ENCODE measurements at regions not wholly inside any gene's neighbourhood (a gene's known extent, or its start where the extent isn't known, plus 50 kb on each side); places are given as distances from the start of the nearest gene placed in this dataset.

DNA sequence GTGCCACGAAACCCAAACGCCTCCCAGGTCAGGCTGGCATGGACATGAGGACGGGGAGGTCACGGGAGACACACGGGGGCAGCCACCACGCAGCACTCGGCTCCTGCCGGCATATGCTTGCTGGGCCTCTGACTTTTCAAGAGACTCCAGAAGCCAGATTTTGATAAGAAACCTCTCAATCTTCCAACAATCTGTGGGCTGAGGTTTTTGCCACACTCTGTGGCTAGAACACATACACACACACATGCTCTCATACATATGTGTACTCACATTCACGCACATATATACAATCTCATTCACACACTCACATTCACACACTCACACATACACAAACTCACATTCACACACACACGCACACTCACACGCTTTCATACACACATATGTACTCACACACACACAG is 86.7 kb upstream of the LINGO1 start:
- Histone ChIP-seq H3K36me3 (ENCODE audit: control insufficient read depth, insufficient read depth, low read length) (no peaks in the 10 kb centered on the region), H3K27me3 (ENCODE audit: control insufficient read depth, insufficient read depth, low read length) (peaks cover 40% of the 10 kb centered on the region), H3K4me3 (ENCODE audit: low read depth, low read length) (no peak overlapping the region)
- TF ChIP-seq, protein P1, sequence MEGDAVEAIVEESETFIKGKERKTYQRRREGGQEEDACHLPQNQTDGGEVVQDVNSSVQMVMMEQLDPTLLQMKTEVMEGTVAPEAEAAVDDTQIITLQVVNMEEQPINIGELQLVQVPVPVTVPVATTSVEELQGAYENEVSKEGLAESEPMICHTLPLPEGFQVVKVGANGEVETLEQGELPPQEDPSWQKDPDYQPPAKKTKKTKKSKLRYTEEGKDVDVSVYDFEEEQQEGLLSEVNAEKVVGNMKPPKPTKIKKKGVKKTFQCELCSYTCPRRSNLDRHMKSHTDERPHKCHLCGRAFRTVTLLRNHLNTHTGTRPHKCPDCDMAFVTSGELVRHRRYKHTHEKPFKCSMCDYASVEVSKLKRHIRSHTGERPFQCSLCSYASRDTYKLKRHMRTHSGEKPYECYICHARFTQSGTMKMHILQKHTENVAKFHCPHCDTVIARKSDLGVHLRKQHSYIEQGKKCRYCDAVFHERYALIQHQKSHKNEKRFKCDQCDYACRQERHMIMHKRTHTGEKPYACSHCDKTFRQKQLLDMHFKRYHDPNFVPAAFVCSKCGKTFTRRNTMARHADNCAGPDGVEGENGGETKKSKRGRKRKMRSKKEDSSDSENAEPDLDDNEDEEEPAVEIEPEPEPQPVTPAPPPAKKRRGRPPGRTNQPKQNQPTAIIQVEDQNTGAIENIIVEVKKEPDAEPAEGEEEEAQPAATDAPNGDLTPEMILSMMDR (IDR thresholded peaks at IDR 0.05; ENCODE audit: insufficient read depth, low read length, poor library complexity, severe bottlenecking): no peak
- DNase-seq (ENCODE audit: low read depth): no peak

DNA sequence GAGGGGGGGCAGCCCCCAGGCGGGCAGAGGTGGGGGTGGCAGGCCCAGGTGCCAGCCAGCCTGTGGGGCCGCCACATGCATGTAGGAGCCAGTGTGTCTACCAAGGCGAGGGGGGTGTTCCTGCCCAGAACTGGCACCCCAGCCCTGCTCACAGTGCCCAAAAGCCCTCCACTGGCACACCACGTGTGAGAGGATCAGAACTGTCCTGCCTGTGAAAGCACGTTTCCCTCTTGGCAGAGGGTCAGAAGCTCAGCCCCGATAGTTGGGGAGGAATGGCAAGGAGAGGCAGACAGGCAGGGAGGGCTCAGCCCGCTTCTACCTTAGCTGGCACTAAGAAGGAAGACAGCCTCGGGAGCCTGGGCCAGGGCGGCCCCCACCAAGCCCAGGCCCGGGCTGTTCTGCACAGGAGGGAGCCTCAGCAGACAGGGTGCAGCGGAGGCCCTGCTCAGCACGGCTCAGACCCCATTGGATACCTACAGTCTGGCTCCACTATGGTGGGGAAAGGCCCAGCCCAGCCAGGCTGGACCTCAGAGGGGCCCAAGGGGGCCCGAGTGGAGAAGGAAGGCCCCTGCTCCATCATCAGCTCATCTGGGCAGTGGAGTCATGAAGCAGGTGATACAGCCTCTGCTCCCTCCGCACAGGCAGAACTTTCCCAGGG is 84.8 kb upstream of the LINGO1 start:
- no peaks in the 10 kb centered on the region for H3K36me3 ChIP-seq (ENCODE audit: control insufficient read depth, insufficient read depth, low read length)
- TF ChIP-seq, protein P1 (IDR thresholded peaks at IDR 0.05; ENCODE audit: insufficient read depth, low read length, poor library complexity, severe bottlenecking): no peak
- H3K4me3 ChIP-seq (ENCODE audit: low read depth, low read length): no peak overlapping the region
- H3K27me3 ChIP-seq (ENCODE audit: control insufficient read depth, insufficient read depth, low read length): peaks cover 40% of the 10 kb centered on the region
- no peak for DNase-seq (ENCODE audit: low read depth)

DNA sequence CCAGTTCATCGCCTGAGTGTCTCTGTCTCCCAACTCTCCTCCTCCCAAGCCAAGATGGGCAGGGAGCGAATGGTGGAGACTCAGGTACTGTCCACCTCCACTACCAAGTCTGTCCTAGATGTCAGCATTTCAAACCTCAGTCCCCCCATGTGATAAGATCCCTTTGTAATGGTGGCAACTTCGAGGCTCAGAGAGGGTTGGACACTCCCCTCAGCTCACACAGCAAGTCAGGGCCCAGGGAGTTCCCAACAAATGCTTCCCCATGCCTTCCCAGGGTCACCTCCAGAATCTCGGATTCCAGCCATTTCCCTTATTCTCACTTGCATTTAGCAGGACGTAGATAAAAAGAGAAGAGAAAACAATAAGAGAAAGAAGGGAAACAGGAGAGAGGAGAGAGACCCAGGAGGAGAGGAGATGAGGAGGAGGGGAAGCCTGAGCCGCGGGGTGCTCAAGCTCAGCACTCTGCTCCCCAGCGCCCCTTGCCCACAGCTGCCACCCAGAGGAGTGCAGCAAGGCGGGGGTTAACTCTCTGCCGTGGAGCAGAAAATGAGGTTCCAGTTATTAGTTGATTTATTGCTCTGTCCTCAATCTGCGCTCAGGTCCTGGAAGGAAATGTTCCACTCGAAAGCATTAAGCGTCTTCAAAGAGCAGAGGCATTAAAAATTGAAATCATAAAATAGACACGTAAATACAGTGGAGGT is 84.1 kb upstream of the LINGO1 start:
- no peak for DNase-seq (ENCODE audit: low read depth)
- TF ChIP-seq, protein P1 (IDR thresholded peaks at IDR 0.05; ENCODE audit: insufficient read depth, low read length, poor library complexity, severe bottlenecking): no peak
- Histone ChIP-seq H3K4me3 (ENCODE audit: low read depth, low read length) (no peak overlapping the region), H3K36me3 (ENCODE audit: control insufficient read depth, insufficient read depth, low read length) (no peaks in the 10 kb centered on the region), H3K27me3 (ENCODE audit: control insufficient read depth, insufficient read depth, low read length) (peaks cover 44% of the 10 kb centered on the region)

DNA sequence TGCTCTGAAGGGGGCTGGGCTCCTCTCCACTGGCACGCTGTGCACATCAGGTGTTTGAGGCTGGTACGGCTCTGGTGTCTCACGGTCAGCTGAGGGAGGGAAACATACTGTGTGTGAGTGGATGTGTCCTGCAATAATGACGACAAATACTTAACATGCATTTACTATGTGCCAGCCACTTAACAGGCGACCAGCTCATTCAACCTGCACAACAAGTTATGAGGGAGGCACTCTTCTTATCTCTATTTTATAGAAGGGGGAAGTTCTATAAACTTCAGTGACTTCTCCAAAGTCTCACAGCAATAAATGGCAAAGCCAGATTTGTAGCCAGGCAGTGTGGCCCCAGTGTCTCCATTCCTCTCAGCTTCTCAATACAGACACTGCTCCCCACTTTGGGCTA is 83.1 kb upstream of the LINGO1 start:
- no peak for DNase-seq (ENCODE audit: low read depth)
- TF ChIP-seq, protein P1 (IDR thresholded peaks at IDR 0.05; ENCODE audit: insufficient read depth, low read length, poor library complexity, severe bottlenecking): no peak
- H3K36me3 ChIP-seq (ENCODE audit: control insufficient read depth, insufficient read depth, low read length): no peaks in the 10 kb centered on the region
- peaks cover 40% of the 10 kb centered on the region for H3K27me3 ChIP-seq (ENCODE audit: control insufficient read depth, insufficient read depth, low read length)
- no peak overlapping the region for H3K4me3 ChIP-seq (ENCODE audit: low read depth, low read length)

DNA sequence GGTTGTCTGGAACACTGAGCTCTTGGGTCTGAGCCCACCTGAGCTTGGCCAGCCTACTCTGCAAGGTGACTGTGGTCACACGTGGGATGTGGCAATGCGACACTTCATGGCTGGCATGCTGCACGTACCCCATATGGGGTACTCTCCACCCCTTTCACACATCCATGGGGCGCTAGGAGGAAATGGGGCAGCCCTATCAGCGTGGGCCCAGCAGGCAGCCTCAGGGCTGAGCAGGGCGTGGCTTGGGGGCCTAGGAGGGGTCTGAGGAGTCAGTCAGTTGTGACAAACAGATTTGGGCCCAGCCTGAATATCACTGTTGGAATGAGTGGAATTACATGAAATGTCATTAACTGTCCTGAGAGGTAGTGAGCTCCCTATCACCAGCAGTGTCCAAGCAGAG is 82.3 kb upstream of the LINGO1 start:
- Histone ChIP-seq H3K27me3 (ENCODE audit: control insufficient read depth, insufficient read depth, low read length) (peaks cover 41% of the 10 kb centered on the region), H3K36me3 (ENCODE audit: control insufficient read depth, insufficient read depth, low read length) (no peaks in the 10 kb centered on the region), H3K4me3 (ENCODE audit: low read depth, low read length) (no peak overlapping the region)
- TF ChIP-seq, protein P1 (IDR thresholded peaks at IDR 0.05; ENCODE audit: insufficient read depth, low read length, poor library complexity, severe bottlenecking): no peak
- DNase-seq (ENCODE audit: low read depth): no peak
